Ectodermal cell (in vitro differentiated cells): ENCODE measurements at regions not wholly inside any gene's neighbourhood (a gene's known extent, or its start where the extent isn't known, plus 50 kb on each side); places are given as distances from the start of the nearest gene placed in this dataset.

Source experiments
- H3K27ac ChIP-seq: 2 replicates; pipeline ENCODE4 v1.7.0; 2013; ENCODE audit warnings: mild to moderate bottlenecking, low read depth, low read length; ENCODE audit not compliant: insufficient read depth, poor library complexity, severe bottlenecking
- H3K27me3 ChIP-seq: 2 replicates; pipeline ENCODE4 v1.7.0; 2013; ENCODE audit warnings: mild to moderate bottlenecking, low read length; ENCODE audit not compliant: insufficient read depth, control insufficient read depth, poor library complexity, severe bottlenecking
- H3K36me3 ChIP-seq: one replicate; pipeline ENCODE4 v1.7.0; 2013; ENCODE audit warnings: low read length; ENCODE audit not compliant: control insufficient read depth, insufficient read depth
- H3K4me1 ChIP-seq: one replicate; pipeline ENCODE4 v1.7.0; 2013; ENCODE audit warnings: low read length; ENCODE audit not compliant: control insufficient read depth, insufficient read depth
- H3K4me3 ChIP-seq: 2 replicates; pipeline ENCODE4 v1.7.0; 2013; ENCODE audit warnings: low read depth, low read length, control low read depth; ENCODE audit not compliant: insufficient read depth
- H3K9me3 ChIP-seq: 2 replicates; pipeline ENCODE4 v1.7.0; 2013; ENCODE audit warnings: mild to moderate bottlenecking, low read length, moderate library complexity; ENCODE audit not compliant: control insufficient read depth
- WGBS, 2 experiments: methylation state at CpG; one replicate each; pipeline ENCODE4 v1.1.7; 2013; ENCODE audit warnings: missing lambda C conversion rate in 2 of 2; 5-methylcytosine and 5-hydroxymethylcytosine counted together

- H3K36me3 ChIP-seq = no peaks in the 10 kb centered on the region
- 95% methylated on average over 12 of the region's 12 CpGs for WGBS, 2 experiments
- no peak overlapping the region for H3K27ac ChIP-seq
- H3K4me3 ChIP-seq = no peak overlapping the region
- peaks cover 7% of the 10 kb centered on the region for H3K4me1 ChIP-seq
- no peaks in the 10 kb centered on the region for H3K9me3 ChIP-seq
- no peaks in the 10 kb centered on the region for H3K27me3 ChIP-seq
Measured at GRCh38 chr13:26951581-26952177, 191.1 kb upstream of the GPR12 start.

- Histone ChIP-seq H3K36me3 (no peaks in the 10 kb centered on the region), H3K27me3 (no peaks in the 10 kb centered on the region), H3K9me3 (no peaks in the 10 kb centered on the region), H3K4me3 (no peak overlapping the region), H3K27ac (no peak overlapping the region), H3K4me1 (peaks cover under 1% of the 10 kb centered on the region)
- WGBS, 2 experiments = 94 to 95% methylated on average over 17 of the region's 17 CpGs
Measured at GRCh38 chr13:26950968-26951367, 190.4 kb upstream of the GPR12 start.

- Histone ChIP-seq H3K27me3 (no peaks in the 10 kb centered on the region), H3K4me3 (no peak overlapping the region), H3K9me3 (no peaks in the 10 kb centered on the region), H3K4me1 (no peaks in the 10 kb centered on the region), H3K27ac (no peak overlapping the region), H3K36me3 (no peaks in the 10 kb centered on the region)
- WGBS, 2 experiments = 89 to 93% methylated on average over 10 of the region's 10 CpGs
Measured at GRCh38 chr13:26950546-26950945, 190.0 kb upstream of the GPR12 start.

GRCh38 chr13:26949701-26950502, 189.3 kb upstream of the GPR12 start:
- Histone ChIP-seq H3K4me3 (no peak overlapping the region), H3K4me1 (no peaks in the 10 kb centered on the region), H3K27ac (no peak overlapping the region), H3K9me3 (no peaks in the 10 kb centered on the region), H3K36me3 (no peaks in the 10 kb centered on the region), H3K27me3 (no peaks in the 10 kb centered on the region)
- 89% methylated on average over 11 to 12 of the region's 14 CpGs for WGBS, 2 experiments

GRCh38 chr13:26948353-26948752, 187.8 kb upstream of the GPR12 start:
- no peaks in the 10 kb centered on the region for H3K27me3 ChIP-seq
- H3K36me3 ChIP-seq = no peaks in the 10 kb centered on the region
- WGBS, 2 experiments = 87 to 96% methylated on average over 4 of the region's 4 CpGs
- no peak overlapping the region for H3K4me3 ChIP-seq
- no peaks in the 10 kb centered on the region for H3K4me1 ChIP-seq
- no peaks in the 10 kb centered on the region for H3K9me3 ChIP-seq
- H3K27ac ChIP-seq = no peak overlapping the region

GRCh38 chr13:26946684-26947343, 186.2 kb upstream of the GPR12 start:
- Histone ChIP-seq H3K27me3 (no peaks in the 10 kb centered on the region), H3K27ac (no peak overlapping the region), H3K4me1 (no peaks in the 10 kb centered on the region), H3K36me3 (no peaks in the 10 kb centered on the region), H3K4me3 (no peak overlapping the region), H3K9me3 (no peaks in the 10 kb centered on the region)
- WGBS, 2 experiments = 47 to 55% methylated on average over 5 of the region's 5 CpGs

- Histone ChIP-seq H3K9me3 (no peaks in the 10 kb centered on the region), H3K36me3 (no peaks in the 10 kb centered on the region), H3K4me3 (no peak overlapping the region), H3K4me1 (no peaks in the 10 kb centered on the region), H3K27me3 (no peaks in the 10 kb centered on the region), H3K27ac (no peak overlapping the region)
- 92 to 94% methylated on average over 3 to 4 of the region's 4 CpGs for WGBS, 2 experiments
Measured at GRCh38 chr13:26943748-26944147, 183.2 kb upstream of the GPR12 start.

- no peaks in the 10 kb centered on the region for H3K36me3 ChIP-seq
- H3K27me3 ChIP-seq = no peaks in the 10 kb centered on the region
- H3K4me1 ChIP-seq = no peaks in the 10 kb centered on the region
- H3K9me3 ChIP-seq = no peaks in the 10 kb centered on the region
- H3K27ac ChIP-seq = no peak overlapping the region
- H3K4me3 ChIP-seq = no peak overlapping the region
- WGBS, 2 experiments = 84 to 86% methylated on average over 6 of the region's 6 CpGs
Measured at GRCh38 chr13:26942184-26942583, 181.6 kb upstream of the GPR12 start.

GRCh38 chr13:26941345-26942174, 181.0 kb upstream of the GPR12 start:
- Histone ChIP-seq H3K27ac (no peak overlapping the region), H3K4me1 (no peaks in the 10 kb centered on the region), H3K27me3 (no peaks in the 10 kb centered on the region), H3K4me3 (no peak overlapping the region), H3K9me3 (no peaks in the 10 kb centered on the region), H3K36me3 (no peaks in the 10 kb centered on the region)
- 80 to 87% methylated on average over 7 of the region's 7 CpGs for WGBS, 2 experiments

- Histone ChIP-seq H3K9me3 (no peaks in the 10 kb centered on the region), H3K4me1 (no peaks in the 10 kb centered on the region), H3K36me3 (no peaks in the 10 kb centered on the region), H3K27me3 (no peaks in the 10 kb centered on the region), H3K27ac (no peak overlapping the region), H3K4me3 (no peak overlapping the region)
- WGBS, 2 experiments = 92 to 93% methylated on average over 7 of the region's 7 CpGs
Measured at GRCh38 chr13:26934096-26934495, 173.5 kb upstream of the GPR12 start.
